ENCODE measurements at regions not wholly inside any gene's neighbourhood (a gene's known extent, or its start where the extent isn't known, plus 50 kb on each side); places are given as distances from the start of the nearest gene placed in this dataset.
"Not testable (repeated sequence)": the region's sequence is repeated elsewhere in the genome, so short reads cannot be mapped to it uniquely, and the experiment has no call there.

DNA sequence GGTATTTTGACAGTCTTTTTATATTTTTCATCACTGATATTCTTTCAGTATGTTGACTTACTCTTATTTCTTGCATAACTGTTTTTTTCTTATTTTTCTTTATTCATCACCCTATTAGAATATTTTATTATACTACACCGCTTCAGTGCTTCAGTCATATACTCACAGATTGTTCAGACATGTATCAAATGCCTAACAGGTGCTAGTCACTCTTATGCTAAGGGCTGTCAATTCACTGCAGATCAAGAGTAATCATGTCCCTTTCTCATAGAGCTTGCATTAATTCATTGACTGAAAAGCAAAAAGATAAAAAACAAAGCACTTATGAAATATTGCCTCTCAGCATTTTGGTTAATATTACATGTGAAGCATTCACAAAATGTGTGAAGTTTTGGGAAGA lies 1435.6 kb downstream of the STIM2 start:
- DNase-seq (ENCODE audit: low spot score) = no peak

DNA sequence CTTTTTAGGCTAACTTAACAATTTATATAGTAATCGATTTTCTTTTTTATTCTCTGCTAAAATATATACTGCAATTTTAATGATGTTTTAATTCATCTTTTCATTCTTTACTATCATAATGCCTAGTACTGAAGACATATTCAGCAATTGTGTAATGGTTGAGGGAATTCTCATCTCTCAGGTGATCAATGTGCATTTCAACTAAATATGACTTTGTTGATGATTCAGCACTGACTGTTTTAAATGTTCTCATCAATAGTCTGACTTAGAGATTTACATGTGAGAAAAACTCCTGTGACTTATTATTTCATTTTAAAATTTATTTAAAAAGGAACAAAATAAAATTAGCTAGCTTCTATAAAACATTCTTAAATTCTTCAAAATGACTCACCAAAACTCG lies 1450.3 kb downstream of the STIM2 start:
- DNase-seq (ENCODE audit: low spot score) = no peak

DNA sequence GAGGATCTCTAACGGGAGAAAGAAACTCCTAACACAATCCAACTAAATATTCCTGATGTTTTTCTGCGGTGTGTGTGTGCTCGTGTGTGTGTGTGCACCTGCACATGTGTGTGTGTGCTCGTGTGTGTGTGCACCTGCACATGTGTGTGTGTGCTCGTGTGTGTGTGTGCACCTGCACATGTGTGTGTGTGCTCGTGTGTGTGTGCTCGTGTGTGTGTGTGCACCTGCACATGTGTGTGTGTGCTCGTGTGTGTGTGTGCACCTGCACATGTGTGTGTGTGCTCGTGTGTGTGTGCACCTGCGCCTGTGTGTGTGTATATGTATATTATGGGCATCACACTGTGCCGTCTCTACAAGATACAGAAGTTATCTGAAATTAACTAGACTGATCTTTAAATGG lies 1451.9 kb downstream of the STIM2 start:
- DNase-seq (ENCODE audit: low spot score) = not testable (repeated sequence)

DNA sequence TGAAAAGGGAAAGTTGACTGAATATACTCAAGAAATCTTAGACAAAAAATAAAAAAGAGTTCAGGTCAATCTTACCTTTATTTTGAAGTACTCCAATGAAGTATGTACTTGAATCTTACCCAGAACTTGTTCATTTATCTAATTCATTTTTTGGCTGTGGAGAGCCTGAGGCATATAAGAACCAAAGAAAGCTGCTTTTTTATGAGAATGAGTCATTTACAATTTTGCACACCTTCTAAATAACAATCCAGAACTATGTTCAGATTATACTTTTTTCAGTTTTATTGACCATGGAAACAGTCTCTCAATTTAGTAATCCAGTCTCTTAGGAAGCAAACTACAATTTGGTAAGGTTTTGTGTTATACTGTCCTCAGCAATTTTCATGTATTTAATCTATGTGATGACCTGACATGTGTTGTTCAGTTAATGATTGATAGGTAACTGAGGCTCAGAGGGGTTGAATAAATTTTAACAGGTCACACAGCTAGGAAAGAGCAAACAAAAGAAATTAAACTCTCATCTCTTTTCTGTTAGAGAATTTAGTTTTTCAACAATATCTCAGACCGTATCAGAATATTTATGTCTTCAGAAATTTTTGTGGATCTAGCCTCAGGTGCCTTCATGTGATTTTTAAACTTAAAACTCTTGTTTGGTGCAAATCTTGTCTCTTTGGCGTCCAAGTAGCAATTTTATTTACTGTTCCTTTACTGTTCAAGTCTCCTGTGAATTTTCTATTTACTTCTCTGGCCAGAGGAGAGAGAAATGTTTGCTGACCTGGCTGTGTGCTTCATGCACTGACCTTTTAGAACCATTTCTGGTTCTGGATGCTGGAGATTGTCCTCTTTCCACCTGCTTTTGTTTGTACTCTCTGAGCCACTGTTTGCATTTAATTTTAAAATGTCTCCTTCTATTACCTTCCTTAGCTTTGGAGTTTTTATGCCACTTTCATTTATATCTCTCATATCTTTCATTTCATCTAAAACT lies 1453.4 kb downstream of the STIM2 start:
- no peak for DNase-seq (ENCODE audit: low spot score)

DNA sequence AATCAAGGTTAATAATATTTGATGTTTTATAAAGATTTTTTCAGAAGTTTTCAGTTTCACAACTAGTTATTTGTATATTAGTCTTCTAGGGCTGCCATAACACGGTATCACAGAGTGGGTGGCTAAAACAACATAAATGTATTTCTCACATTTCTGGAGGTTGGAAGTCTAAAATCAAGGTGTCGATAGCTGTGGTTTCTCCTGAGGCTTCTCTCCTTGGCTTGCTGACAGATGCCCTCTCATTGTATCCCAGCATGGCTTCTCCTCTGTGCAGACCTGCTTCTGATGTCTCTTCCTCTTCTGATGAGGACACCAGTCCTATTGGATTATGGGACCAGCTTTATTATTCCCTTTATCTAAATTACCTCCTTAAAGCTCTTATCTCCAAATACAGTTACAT lies 1456.6 kb downstream of the STIM2 start:
- DNase-seq (ENCODE audit: low spot score) = no peak

DNA sequence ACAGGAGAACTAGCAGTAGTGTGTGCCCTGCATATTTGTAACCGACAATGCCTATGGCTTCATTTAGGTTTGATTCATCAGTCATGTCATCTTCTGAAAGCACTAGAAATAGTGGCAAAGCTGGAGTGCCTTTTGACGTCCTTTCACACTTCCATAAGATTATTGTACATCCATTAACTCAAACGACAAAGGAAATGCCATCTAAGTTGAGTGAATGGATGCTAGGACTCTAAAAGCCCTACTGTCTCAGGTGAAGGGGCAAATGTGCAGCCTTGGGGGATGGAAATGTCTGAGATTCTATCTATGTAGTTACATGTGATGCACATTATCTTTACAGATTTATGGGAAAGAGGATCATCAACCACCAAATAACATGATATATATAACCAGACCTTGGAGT lies 1473.6 kb downstream of the STIM2 start:
- no peak for DNase-seq (ENCODE audit: low spot score)

DNA sequence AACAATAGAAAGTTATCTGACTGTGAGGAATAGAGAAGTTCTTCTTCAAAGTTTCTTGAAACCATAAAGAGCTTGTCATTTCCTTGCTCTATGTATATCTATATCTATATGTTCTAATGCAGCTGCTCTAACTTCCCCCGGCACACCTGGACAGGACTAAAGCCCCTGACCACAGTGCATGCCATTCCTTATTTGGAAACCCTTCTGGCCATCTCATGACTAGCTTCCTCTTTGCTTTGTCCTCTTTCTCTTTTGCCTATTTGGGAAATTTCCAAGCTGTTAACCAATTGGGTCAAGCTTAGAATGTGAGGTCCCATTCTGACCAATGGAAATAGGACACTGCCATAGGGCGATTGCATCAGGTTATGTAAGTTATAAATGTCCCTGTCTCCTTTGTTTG lies 1481.1 kb downstream of the STIM2 start:
- DNase-seq (ENCODE audit: low spot score) = no peak

DNA sequence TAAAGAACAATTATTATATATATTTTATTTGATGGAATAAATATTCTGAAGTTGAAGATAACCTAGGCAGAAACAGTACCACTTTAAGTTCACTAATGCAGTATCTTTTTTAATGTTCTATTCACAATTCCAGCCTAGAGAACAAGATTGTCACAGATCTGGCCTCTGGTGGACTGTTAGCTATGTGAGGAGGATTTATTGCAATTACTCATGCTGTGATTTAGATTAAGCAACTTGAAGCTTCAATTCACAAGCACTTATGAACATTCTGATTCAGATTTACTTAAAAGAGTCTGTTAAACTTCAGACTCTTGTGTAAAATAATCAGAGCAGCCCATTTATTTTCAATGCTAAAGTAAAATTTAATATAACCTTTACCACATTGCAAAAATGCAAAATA lies 1489.8 kb downstream of the STIM2 start:
- DNase-seq (ENCODE audit: low spot score) = no peak

DNA sequence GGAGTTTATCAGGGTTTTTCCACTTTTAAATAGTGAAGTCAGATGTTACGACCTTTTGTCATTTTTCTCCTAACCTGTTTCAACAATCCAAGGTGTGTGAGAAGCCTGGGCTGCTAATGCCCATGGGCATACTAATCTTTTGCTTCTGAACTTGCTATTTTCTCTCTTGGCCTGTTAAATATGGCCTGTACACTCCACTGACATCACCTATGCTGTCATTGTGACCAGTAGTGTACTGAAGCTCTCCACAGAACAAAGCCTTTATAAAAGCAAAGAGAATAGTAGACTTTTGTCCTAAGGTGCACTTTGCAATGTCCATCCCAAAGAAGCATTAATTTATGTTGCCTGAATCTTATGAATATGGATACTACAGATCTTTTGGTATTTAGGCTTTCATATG lies 1490.5 kb downstream of the STIM2 start:
- DNase-seq (ENCODE audit: low spot score) = no peak

DNA sequence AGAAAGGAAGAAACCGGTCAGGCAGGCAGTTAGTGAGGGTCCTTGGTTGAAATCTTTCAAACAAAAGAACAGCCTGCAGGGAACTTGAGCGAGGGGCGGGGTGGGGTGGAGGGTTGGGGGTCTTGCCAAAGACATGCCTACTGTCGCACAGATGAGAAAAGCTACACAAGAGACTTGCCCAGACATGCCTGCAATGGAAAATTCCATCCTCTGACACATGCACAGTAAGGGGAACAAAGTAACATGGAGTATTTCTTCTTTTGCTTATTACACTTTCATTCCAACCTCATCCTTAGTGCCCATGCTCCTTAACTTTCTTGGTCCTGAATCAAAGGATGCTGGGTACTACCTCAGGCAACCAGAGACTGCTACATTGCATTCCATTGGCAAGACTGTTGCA lies 1491.2 kb downstream of the STIM2 start:
- DNase-seq (ENCODE audit: low spot score) = no peak

DNA sequence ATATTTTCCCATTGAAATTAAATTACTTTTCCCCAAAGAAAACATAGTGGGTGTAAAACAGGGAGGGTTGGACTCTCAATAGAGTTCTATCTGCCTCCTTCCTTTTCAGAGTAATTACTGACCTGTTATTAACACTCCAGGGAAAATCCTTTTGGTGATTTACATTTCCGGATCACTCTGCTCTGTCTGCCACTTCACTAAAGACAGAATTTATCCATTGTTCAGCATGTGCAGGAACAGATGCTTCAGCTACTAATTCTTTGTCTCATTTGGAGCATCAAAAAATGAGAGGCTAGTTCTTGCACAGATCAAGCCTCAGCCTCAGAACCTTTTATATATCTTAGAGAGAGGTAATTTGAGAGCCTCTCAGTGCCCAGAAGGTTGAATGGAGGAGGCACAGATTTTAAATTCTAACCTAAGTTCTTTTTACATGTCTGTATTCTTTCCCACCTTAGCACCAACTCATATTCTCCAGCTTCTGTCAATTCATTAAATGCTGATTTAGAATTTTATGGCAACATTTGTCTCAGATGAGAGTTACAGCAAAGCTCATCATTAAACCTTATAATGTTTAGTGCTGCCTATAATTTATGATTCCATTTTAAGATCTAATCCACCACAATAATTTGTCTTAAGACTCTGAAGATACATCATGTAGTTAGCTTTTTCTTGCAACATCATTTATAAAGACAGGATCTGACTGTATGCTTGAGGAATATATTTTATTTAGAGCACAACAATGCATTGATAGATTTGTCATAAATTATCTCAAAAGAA lies 1494.4 kb downstream of the STIM2 start:
- no peak for DNase-seq (ENCODE audit: low spot score)

DNA sequence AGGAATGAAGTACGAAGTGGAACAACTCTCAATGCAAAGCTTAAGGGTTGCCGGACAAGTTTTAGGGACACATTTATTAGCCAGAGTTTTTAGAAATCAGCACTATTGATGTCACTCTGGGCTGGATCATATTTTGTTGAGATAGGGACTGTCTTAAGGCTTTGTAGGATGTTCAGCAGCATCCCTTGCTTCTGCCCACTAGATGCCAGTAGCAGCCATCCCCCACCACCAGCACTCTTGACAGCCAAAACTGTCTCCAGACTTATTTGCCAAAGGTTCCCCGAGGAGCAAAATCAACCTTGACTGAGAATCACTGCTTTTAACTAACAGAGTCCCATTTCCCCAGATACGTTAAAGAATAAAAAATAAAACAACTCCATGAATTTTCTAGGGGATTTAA lies 1497.3 kb downstream of the STIM2 start:
- no peak for DNase-seq (ENCODE audit: low spot score)

DNA sequence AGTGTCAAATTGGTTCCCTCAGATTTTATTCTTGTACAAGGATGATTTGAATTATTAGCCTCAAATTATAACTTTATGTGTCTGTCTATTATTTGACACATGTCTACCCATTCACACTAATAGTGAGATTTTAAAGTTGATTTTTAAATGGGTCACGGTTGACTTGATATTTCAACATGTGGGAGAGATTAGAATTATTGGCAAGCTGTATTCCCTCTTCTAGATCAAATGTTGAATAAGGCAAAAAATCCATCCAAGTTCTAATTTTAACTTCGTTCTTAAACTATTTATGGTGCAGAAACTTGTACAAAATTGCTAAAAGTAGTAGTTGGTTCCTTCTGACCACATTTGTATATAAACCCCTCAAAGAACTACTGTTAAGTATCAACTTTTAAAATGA lies 1498.0 kb downstream of the STIM2 start:
- no peak for DNase-seq (ENCODE audit: low spot score)

DNA sequence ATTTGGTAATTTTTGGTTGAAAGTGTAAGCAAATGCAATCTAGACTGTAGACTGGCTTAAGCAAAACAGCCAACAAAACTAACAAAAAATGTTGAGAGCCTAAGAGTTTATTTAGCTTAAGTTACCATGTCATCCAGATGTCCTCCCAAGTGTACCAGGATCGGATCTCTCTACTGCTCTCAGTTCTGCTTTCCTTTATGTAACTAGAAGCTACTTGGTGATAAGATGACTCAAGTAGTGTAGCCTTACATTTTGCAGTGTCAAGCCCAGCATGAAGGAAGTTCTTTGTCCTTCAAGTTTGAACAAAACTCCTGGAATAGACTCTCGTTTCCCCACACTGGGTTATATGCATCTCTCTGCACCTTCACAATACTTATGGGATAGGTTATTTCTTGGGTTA lies 1500.0 kb downstream of the STIM2 start:
- no peak for DNase-seq (ENCODE audit: low spot score)

DNA sequence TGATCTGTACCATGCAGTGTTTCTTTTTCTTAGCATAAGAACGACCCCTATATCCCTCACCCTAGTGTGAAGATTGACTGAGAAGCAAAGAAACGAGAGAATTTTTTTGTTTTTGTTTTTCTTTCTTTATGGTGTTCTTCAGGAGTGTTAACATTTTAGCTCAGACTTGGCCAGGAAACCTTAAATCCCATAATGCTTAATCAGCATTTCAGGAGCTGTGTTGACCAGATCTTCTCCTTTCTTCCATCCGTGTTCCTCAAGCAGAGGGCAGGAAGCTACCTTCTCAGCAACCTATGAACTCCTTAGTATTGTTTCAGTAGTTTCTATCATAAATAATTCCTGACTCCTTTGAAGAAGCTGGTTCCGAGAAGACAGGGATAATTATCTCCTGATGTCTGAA lies 1501.5 kb downstream of the STIM2 start:
- DNase-seq (ENCODE audit: low spot score) = no peak

DNA sequence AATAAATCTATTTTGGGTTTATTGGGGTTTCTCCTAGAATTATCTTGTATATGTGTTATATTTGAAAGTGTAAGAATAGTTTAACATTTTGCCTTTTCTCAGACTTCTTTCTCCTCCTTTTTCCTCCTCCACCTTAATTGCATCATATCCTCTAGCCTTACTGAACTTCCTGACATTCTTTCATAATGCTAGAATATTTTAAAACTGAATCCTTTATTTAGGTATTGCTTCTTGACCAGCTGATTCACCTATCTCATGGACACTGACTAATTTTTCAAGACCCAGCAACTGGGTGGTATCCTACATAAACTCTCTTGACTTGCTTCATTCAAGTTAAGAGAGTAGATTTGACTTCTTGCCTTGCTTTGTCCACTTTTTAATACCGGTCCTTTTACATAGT lies 1508.9 kb downstream of the STIM2 start:
- DNase-seq (ENCODE audit: low spot score) = no peak

DNA sequence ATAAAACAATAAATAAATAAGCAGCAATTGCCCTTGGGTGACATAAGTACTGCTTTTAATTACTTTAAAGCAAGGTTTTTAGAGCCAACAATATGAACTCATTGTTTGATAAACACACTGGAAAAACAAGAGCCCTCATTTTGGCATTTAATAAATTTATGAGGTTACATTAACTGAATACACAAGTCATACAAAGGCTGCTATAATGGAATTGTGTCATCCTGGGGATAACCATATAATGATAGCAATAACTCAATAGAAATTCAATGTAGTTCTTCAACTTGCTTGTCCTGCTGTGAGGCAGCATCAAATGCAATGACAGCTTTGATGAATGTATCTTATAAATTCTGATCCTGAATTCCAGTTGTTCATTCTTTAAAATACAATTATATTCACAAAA lies 1512.5 kb downstream of the STIM2 start:
- no peak for DNase-seq (ENCODE audit: low spot score)

DNA sequence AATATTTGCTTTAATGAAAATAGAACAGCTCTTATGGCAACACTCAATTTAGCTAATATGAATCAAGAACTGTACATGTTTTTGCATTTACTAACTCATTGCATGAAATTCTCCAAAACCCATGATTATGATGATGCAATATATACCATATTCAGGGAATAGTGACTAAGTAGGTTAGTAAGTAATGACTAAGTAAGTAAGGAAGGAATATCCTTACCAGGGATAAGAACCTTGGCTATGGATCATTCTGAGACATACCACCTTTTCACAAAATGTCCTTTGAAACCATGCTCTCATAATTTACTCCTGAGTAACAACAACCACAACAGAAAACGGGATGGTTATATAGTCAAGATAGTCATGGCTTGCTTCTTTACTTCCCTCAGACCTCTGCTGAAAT lies 1513.0 kb downstream of the STIM2 start:
- DNase-seq (ENCODE audit: low spot score) = no peak

DNA sequence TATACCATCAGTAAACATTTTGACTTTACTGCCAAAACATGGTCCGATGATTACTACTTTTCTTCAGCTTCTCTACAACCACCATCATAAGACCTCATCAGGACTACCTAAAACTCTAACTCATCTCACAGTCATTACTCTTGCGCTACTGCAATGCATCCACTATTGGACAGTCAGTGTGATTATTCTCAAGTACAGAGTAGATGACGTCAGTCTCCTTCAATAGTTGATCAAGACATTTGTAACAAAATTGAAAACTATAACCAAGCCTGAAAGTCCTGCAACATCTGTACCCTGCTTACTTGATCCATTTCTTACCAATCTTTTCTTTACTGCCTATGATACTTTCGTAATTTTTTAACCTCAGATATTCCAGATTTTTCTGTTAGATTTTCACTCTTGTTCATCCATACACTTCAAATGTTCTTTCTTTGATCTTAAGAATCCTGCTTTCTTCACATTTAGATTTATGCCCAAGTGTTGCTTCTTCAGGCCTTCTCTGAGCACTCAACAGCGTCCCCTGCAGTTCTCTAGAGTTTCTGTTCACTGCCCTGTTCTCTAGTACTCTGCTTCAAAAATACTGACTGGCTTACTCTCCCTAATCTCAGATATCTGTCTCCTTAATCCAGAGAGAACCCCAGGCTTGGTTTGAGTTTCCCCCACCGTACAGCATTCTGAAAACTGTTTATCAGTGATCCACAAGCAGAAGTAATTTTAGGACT lies 1517.6 kb downstream of the STIM2 start:
- DNase-seq (ENCODE audit: low spot score) = no peak

DNA sequence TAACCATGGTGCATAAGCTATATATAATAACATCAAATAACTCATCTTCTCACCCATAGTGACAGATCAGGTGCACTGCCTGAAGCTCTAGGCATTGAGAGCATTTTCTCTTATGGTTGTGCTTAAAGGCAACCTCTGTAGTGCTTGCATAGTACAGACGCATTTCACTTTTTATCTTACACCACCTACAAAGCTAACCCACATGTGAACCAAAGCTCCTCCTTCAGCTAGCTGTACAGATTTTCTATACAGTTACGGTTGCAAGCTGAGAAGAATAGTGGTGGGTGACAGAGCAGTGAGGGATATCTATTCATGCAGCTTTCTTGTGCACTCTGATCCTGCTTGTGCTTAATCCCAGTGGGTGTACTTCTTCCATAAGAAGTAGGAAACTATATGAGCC lies 1525.2 kb downstream of the STIM2 start:
- no peak for DNase-seq (ENCODE audit: low spot score)

DNA sequence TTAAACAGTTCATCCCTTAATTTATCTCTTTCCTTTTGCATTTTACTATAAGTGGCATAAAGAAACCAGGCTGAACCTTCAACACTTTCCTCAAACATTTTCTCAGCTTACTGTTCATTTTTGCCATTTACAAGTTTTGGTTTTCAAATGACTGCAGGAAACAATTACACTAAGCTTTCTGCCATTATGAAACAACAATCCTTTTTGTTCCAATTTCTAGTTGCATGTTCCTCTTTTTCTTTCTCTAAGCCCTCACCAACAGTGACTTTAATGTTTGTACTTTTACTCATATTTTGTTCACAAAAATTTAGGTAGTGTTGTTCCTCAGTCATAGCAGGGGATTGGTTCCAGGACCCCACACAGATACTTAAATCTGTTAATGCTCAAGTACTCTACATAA lies 1526.1 kb downstream of the STIM2 start:
- DNase-seq (ENCODE audit: low spot score) = no peak

DNA sequence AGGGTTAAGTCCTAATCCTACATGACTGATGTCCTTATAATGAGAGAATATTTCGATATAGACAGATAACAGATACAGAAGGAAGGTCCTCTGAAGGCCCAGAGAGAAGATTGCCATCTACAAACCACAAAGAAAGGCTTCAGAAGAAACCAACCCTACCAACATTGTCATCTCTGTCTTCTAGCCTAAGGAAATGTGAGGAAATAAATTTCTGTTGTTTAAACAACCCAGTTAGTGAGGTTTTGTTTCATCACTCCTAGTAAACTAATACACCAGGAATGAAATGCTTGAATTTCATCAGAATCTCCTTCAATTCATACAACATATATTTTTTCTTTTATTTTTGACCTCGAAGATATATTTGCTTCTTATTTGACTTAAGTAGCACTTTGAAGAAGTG lies 1527.8 kb downstream of the STIM2 start:
- no peak for DNase-seq (ENCODE audit: low spot score)

DNA sequence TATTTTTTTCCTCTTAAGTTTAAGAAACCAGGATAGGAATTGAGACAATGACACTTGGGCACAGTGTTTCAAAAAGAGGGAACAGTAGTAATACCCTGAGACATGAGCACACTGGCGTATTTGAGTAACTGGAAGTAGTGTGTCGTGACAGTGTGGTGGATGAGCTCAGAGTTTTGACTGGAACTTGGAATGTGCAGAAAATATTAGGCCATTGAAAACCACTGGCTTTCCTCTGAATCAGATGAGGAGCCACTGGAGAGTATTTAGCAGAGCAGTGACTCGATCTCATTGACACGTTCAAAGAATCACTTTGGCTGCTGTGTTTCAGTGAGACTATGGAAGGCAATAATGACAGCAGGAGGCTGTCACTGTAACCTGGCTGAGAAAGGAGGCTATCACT lies 1531.2 kb downstream of the STIM2 start:
- DNase-seq (ENCODE audit: low spot score) = no peak

All from iPS-NIHi11 (cell line).